ENCODE measurements at regions not wholly inside any gene's neighbourhood (a gene's known extent, or its start where the extent isn't known, plus 50 kb on each side); places are given as distances from the start of the nearest gene placed in this dataset.

DNA sequence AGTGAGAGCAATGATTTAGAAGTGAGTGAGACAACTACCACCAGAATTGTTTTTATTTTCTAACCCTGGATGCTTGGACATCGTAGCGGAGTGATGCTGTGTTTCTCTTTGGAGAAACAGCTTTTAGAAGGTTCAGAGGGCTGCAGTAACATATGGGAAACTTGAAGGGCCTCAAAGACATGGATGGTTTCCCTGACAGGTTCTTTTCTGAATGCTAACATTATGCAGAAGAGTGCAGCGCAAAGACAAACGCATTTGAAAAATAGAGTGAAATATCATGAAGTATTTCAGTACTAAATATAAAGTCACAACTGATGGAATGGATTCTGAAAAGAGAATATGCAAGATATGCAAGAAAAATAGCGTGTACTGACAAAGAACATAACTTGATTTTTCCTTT, 385.1 kb upstream of the DSEL start (continued):
- TF ChIP-seq SP1 (IDR thresholded peaks at IDR 0.05) (no peak), MAX (IDR thresholded peaks at IDR 0.05) (no peak), YY1 (IDR thresholded peaks at IDR 0.05) (no peak), GABPA (IDR thresholded peaks at IDR 0.05 in 1 of 2, conservative IDR thresholded peaks at IDR 0.05 in 1 of 2) (no peak)
- TF ChIP-seq, protein P1, sequence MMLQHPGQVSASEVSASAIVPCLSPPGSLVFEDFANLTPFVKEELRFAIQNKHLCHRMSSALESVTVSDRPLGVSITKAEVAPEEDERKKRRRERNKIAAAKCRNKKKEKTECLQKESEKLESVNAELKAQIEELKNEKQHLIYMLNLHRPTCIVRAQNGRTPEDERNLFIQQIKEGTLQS (IDR thresholded peaks at IDR 0.05): no peak

GRCh38 chr18:67896451-67896850, 379.9 kb upstream of the DSEL start:
- 58% methylated on average over 1 of the region's 1 CpG for WGBS
- no peak for DNase-seq (ENCODE audit: low spot score)
- Histone ChIP-seq H3K27me3 (ENCODE audit: control insufficient read depth in 4 of 4, insufficient read depth in 4 of 4, low read length in 3 of 4) (no peaks in the 10 kb centered on the region), H3K27ac (ENCODE audit: low read depth in 1 of 2, low read length in 2 of 2) (no peak overlapping the region), H3K4me1 (ENCODE audit: control insufficient read depth in 4 of 4, insufficient read depth in 4 of 4, low read length in 3 of 4) (no peaks in the 10 kb centered on the region), H3K9me3 (ENCODE audit: control insufficient read depth in 4 of 4, low read length in 3 of 4) (no peaks in the 10 kb centered on the region), H3K9ac (ENCODE audit: low read depth in 1 of 2, low read length in 2 of 2) (no peak overlapping the region), H3K4me3 (ENCODE audit: low read depth in 1 of 3, low read length in 3 of 3) (no peak overlapping the region), H3K36me3 (ENCODE audit: control insufficient read depth in 4 of 4, insufficient read depth in 3 of 4, low read depth in 1 of 4, low read length in 3 of 4) (no peaks in the 10 kb centered on the region)
- no peak for TF ChIP-seq NR2F2 (IDR thresholded peaks at IDR 0.05)
- TF ChIP-seq, protein P2, sequence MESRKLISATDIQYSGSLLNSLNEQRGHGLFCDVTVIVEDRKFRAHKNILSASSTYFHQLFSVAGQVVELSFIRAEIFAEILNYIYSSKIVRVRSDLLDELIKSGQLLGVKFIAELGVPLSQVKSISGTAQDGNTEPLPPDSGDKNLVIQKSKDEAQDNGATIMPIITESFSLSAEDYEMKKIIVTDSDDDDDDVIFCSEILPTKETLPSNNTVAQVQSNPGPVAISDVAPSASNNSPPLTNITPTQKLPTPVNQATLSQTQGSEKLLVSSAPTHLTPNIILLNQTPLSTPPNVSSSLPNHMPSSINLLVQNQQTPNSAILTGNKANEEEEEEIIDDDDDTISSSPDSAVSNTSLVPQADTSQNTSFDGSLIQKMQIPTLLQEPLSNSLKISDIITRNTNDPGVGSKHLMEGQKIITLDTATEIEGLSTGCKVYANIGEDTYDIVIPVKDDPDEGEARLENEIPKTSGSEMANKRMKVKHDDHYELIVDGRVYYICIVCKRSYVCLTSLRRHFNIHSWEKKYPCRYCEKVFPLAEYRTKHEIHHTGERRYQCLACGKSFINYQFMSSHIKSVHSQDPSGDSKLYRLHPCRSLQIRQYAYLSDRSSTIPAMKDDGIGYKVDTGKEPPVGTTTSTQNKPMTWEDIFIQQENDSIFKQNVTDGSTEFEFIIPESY (IDR thresholded peaks at IDR 0.05): no peak

GRCh38 chr18:67893916-67894315, 377.4 kb upstream of the DSEL start:
- WGBS: 70% methylated on average over 3 of the region's 3 CpGs
- H3K4me3 ChIP-seq (ENCODE audit: low read depth in 1 of 3, low read length in 3 of 3): no peak overlapping the region
- no peak overlapping the region for H3K9ac ChIP-seq (ENCODE audit: low read depth in 1 of 2, low read length in 2 of 2)
- H3K4me1 ChIP-seq (ENCODE audit: control insufficient read depth in 4 of 4, insufficient read depth in 4 of 4, low read length in 3 of 4): no peaks in the 10 kb centered on the region
- TF ChIP-seq TAF1 (conservative IDR thresholded peaks at IDR 0.05) (no peak), NR2F2 (IDR thresholded peaks at IDR 0.05) (no peak), EGR1 (IDR thresholded peaks at IDR 0.05; ENCODE audit: low read depth in 2 of 2) (no peak), RAD21 (IDR thresholded peaks at IDR 0.05) (no peak), JUND (IDR thresholded peaks at IDR 0.05) (no peak), HNF4A (conservative IDR thresholded peaks at IDR 0.05) (no peak), FOXA2 (IDR thresholded peaks at IDR 0.05) (no peak), GABPA (IDR thresholded peaks at IDR 0.05 in 1 of 2, conservative IDR thresholded peaks at IDR 0.05 in 1 of 2) (no peak), HNF4G (IDR thresholded peaks at IDR 0.05) (no peak), MAX (IDR thresholded peaks at IDR 0.05) (no peak), SP1 (IDR thresholded peaks at IDR 0.05) (no peak), YY1 (IDR thresholded peaks at IDR 0.05) (no peak), FOXA1 (IDR thresholded peaks at IDR 0.05) (no peak), RXRA (IDR thresholded peaks at IDR 0.05) (no peak)
- TF ChIP-seq, protein P2 (IDR thresholded peaks at IDR 0.05): no peak
- TF ChIP-seq, protein P3, sequence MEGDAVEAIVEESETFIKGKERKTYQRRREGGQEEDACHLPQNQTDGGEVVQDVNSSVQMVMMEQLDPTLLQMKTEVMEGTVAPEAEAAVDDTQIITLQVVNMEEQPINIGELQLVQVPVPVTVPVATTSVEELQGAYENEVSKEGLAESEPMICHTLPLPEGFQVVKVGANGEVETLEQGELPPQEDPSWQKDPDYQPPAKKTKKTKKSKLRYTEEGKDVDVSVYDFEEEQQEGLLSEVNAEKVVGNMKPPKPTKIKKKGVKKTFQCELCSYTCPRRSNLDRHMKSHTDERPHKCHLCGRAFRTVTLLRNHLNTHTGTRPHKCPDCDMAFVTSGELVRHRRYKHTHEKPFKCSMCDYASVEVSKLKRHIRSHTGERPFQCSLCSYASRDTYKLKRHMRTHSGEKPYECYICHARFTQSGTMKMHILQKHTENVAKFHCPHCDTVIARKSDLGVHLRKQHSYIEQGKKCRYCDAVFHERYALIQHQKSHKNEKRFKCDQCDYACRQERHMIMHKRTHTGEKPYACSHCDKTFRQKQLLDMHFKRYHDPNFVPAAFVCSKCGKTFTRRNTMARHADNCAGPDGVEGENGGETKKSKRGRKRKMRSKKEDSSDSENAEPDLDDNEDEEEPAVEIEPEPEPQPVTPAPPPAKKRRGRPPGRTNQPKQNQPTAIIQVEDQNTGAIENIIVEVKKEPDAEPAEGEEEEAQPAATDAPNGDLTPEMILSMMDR (IDR thresholded peaks at IDR 0.05; ENCODE audit: low read depth, low read length, missing input control): no peak
- TF ChIP-seq, protein P4, sequence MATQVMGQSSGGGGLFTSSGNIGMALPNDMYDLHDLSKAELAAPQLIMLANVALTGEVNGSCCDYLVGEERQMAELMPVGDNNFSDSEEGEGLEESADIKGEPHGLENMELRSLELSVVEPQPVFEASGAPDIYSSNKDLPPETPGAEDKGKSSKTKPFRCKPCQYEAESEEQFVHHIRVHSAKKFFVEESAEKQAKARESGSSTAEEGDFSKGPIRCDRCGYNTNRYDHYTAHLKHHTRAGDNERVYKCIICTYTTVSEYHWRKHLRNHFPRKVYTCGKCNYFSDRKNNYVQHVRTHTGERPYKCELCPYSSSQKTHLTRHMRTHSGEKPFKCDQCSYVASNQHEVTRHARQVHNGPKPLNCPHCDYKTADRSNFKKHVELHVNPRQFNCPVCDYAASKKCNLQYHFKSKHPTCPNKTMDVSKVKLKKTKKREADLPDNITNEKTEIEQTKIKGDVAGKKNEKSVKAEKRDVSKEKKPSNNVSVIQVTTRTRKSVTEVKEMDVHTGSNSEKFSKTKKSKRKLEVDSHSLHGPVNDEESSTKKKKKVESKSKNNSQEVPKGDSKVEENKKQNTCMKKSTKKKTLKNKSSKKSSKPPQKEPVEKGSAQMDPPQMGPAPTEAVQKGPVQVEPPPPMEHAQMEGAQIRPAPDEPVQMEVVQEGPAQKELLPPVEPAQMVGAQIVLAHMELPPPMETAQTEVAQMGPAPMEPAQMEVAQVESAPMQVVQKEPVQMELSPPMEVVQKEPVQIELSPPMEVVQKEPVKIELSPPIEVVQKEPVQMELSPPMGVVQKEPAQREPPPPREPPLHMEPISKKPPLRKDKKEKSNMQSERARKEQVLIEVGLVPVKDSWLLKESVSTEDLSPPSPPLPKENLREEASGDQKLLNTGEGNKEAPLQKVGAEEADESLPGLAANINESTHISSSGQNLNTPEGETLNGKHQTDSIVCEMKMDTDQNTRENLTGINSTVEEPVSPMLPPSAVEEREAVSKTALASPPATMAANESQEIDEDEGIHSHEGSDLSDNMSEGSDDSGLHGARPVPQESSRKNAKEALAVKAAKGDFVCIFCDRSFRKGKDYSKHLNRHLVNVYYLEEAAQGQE (IDR thresholded peaks at IDR 0.05): no peak
- TF ChIP-seq, protein P1 (IDR thresholded peaks at IDR 0.05): no peak
- H3K9me3 ChIP-seq (ENCODE audit: control insufficient read depth in 4 of 4, low read length in 3 of 4): no peaks in the 10 kb centered on the region
- no peaks in the 10 kb centered on the region for H3K36me3 ChIP-seq (ENCODE audit: control insufficient read depth in 4 of 4, insufficient read depth in 3 of 4, low read depth in 1 of 4, low read length in 3 of 4)
- H3K27me3 ChIP-seq (ENCODE audit: control insufficient read depth in 4 of 4, insufficient read depth in 4 of 4, low read length in 3 of 4): no peaks in the 10 kb centered on the region
- no peak overlapping the region for H3K27ac ChIP-seq (ENCODE audit: low read depth in 1 of 2, low read length in 2 of 2)
- DNase-seq (ENCODE audit: low spot score): no peak

All from liver (tissue), 8 donors.